NCI-H1092 treated with DMSO at 0.1 percent for 48 hours (cell line): ENCODE measurements at regions not wholly inside any gene's neighbourhood (a gene's known extent, or its start where the extent isn't known, plus 50 kb on each side); places are given as distances from the start of the nearest gene placed in this dataset.

Source experiments
- DNase-seq: peaks from one replicate; lab custom pipeline; 2025; lab: John Stamatoyannopoulos, UW

- no peak for DNase-seq
These were observed 930.5 kb upstream of the SLC10A2 start for GRCh38 chr13:103996733-103997132.

- DNase-seq, result no peak
These were observed 917.7 kb upstream of the SLC10A2 start for GRCh38 chr13:103983948-103984347.

GRCh38 chr13:103976371-103976770 is 910.2 kb upstream of the SLC10A2 start:
- no peak for DNase-seq

GRCh38 chr13:103973740-103974139 is 907.5 kb upstream of the SLC10A2 start:
- no peak for DNase-seq

GRCh38 chr13:103969520-103970050 is 903.4 kb upstream of the SLC10A2 start:
- no peak for DNase-seq

GRCh38 chr13:103965506-103966243 is 899.5 kb upstream of the SLC10A2 start:
- DNase-seq, result no peak

GRCh38 chr13:103961784-103962183 is 895.6 kb upstream of the SLC10A2 start:
- DNase-seq, result no peak

- no peak for DNase-seq
These were observed 894.9 kb upstream of the SLC10A2 start for GRCh38 chr13:103961129-103961528.

GRCh38 chr13:103960001-103960400 is 893.8 kb upstream of the SLC10A2 start:
- DNase-seq, result no peak

- DNase-seq, result no peak
These were observed 892.5 kb upstream of the SLC10A2 start for GRCh38 chr13:103958691-103959090.

- DNase-seq, result no peak
These were observed 891.7 kb upstream of the SLC10A2 start for GRCh38 chr13:103957939-103958338.

- no peak for DNase-seq
These were observed 887.6 kb upstream of the SLC10A2 start for GRCh38 chr13:103953859-103954258.

- no peak for DNase-seq
These were observed 886.0 kb upstream of the SLC10A2 start for GRCh38 chr13:103952183-103952582.

GRCh38 chr13:103948426-103948825 is 882.2 kb upstream of the SLC10A2 start:
- no peak for DNase-seq

- no peak for DNase-seq
These were observed 879.6 kb upstream of the SLC10A2 start for GRCh38 chr13:103945836-103946235.

GRCh38 chr13:103941506-103942140 is 875.4 kb upstream of the SLC10A2 start:
- no peak for DNase-seq

GRCh38 chr13:103935117-103935516 is 868.9 kb upstream of the SLC10A2 start:
- DNase-seq, result no peak

GRCh38 chr13:103931885-103932284 is 865.7 kb upstream of the SLC10A2 start:
- DNase-seq, result no peak

GRCh38 chr13:103931331-103931845 is 865.2 kb upstream of the SLC10A2 start:
- DNase-seq, result no peak

GRCh38 chr13:103926118-103926517 is 859.9 kb upstream of the SLC10A2 start:
- no peak for DNase-seq

- DNase-seq, result no peak
These were observed 842.7 kb upstream of the SLC10A2 start for GRCh38 chr13:103908911-103909310.

- DNase-seq, result no peak
These were observed 842.1 kb upstream of the SLC10A2 start for GRCh38 chr13:103908274-103908673.

GRCh38 chr13:103903790-103904189 is 837.6 kb upstream of the SLC10A2 start:
- DNase-seq, result no peak
